Stimulated activated CD4-positive, alpha-beta T cell treated with anti-CD3 and anti-CD28 coated beads, Interleukin-4, amount 100 ng/mL, for 24 hours (primary cell): ENCODE measurements at regions not wholly inside any gene's neighbourhood (a gene's known extent, or its start where the extent isn't known, plus 50 kb on each side); places are given as distances from the start of the nearest gene placed in this dataset.
"Not testable (repeated sequence)": the region's sequence is repeated elsewhere in the genome, so short reads cannot be mapped to it uniquely, and the experiment has no call there.

Experiments
- DNase-seq: peaks from one replicate; pipeline ENCODE4 v3.0.0-alpha.2; 2020

GRCh38 chr7:69311489-69311888 lies 286.8 kb upstream of the AUTS2 start:
- no peak for DNase-seq

DNA sequence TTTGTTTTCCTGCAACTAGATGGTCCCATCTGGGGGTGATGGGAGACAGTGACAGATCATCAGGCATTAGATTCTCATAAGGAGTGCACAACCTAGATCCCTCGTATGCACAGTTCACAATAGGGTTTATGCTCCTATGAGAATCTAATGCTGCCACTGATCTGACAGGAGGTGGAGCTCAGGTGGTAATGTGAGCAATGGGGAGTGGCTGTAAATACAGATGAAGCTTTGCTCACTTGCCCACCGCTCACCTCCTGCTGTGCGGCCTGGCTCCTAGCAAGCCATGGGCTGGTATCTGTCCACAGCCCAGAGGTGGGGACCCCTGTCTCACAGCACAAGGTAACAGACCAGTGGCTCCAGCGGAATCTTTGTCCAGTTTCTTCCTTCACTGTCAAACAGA lies 284.4 kb upstream of the AUTS2 start:
- not testable (repeated sequence) for DNase-seq

GRCh38 chr7:69318794-69319193 lies 279.5 kb upstream of the AUTS2 start:
- no peak for DNase-seq

- DNase-seq, result no peak
Measured at GRCh38 chr7:69328516-69328915, 269.8 kb upstream of the AUTS2 start.

- DNase-seq, result no peak
Measured at GRCh38 chr7:69334701-69335100, 263.6 kb upstream of the AUTS2 start.

GRCh38 chr7:69335331-69335730 lies 262.9 kb upstream of the AUTS2 start:
- no peak for DNase-seq

DNA sequence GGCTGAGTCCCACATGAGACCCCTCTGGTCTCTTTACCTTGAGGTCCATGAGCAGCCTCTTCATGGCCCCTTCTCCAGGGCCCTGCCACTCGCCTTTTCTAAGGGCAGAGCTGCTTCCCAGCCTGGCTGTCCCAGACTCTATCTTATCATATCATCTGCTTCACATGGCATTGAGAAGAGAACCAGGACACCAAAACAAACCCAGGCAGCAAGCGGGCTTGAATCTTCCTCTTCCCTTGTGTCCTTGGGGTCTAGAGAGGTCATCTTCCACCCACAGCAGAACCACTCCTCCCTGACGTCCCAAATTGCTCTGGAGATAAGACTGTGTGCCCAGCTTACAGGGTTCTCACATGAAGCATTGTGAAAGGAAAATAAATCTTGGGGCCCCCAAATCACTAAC lies 261.3 kb upstream of the AUTS2 start:
- no peak for DNase-seq

DNA sequence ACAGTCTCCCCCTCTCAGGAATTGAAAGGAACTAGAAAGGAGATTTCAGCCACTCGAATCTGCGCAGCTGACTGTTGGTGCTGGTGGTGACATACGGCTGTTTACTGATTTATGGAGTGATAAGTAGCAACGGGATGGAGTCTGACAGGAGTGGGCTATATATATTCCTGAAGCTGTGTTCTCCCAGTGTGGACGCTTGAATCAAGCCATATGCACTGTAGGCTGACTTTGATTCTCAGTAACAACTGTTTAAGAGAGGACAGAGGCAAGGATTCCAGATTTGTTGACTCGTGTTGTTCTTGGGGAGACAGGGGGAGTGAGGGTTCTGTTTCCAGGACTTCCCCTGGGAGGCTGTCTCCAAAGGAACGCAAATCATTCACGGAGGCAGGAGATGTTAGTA lies 260.1 kb upstream of the AUTS2 start:
- DNase-seq, result no peak

- no peak for DNase-seq
Measured at GRCh38 chr7:69341288-69341687, 257.0 kb upstream of the AUTS2 start.

DNA sequence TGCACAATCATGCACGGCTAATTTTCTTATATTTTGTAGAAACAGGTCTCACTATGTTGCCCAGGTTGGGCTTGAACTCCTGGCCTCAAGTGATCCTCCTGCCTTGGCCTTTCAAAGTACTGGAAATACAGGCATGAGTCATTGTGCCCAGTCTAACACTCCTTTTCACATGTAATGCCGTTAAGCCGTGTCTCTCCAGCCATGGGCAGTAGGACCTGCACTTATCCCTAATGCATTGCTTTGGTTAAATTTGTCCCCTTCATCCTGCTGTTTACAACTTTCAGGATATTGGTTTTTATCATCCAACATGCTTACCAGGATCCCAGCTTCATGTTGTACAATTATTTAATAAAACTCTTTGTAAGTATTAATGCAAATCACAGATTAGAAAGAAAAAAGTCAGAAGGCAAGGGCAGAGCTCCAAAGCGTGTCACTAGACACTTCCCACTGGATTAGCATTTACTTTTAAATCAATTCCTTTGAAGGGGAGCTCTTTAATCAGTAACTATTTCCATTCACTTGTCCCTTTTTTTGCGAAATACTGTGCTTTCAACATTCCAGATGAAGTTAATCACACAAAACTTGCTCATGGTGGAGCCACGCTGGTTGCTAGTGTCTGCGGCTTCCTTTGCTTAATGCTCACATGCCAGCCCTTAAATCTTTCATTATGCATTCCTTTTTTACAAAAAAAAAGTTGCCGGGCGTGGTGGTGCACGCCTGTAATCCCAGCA lies 256.0 kb upstream of the AUTS2 start:
- DNase-seq, result no peak

- no peak for DNase-seq
Measured at GRCh38 chr7:69349291-69349690, 249.0 kb upstream of the AUTS2 start.

GRCh38 chr7:69358163-69358821 lies 240.0 kb upstream of the AUTS2 start:
- DNase-seq, result no peak

- no peak for DNase-seq
Measured at GRCh38 chr7:69359003-69359700, 239.1 kb upstream of the AUTS2 start.

DNA sequence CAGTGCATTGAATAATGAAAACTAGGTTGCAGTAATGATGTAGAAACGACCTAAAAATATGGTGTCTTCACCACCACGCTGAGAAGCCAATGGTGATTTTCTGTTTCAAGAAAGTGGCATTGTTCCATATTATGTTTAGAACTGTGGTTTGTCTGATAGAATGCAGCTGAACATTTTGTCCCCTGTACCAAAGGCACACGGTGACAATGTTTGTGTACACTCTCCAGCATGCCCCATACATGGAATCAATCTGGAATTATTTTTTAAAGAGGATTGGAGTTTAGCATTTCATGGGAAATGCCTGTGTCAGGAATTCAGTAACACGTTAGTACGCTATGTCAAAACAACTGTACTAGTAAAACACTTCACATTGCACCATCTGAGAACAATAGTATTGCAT lies 237.4 kb upstream of the AUTS2 start:
- DNase-seq, result no peak

DNA sequence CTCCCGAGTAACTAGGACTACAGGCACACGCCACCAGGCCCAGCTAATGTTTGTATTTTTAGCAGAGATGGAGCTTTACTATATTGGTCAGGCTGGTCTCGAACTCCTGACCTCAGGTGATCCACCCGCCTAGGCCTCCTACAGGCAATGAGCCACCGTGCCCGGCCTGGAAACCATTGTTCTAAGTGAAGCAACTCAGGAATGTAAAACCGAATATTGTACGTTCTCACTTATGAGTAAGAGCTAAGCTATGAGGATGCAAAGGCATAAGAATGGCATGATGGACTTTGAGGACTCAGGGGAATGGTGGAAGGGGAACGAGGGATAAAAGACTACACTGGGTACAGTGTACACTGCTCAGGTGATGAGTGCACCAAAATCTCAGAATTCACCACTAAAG lies 235.1 kb upstream of the AUTS2 start:
- no peak for DNase-seq

DNA sequence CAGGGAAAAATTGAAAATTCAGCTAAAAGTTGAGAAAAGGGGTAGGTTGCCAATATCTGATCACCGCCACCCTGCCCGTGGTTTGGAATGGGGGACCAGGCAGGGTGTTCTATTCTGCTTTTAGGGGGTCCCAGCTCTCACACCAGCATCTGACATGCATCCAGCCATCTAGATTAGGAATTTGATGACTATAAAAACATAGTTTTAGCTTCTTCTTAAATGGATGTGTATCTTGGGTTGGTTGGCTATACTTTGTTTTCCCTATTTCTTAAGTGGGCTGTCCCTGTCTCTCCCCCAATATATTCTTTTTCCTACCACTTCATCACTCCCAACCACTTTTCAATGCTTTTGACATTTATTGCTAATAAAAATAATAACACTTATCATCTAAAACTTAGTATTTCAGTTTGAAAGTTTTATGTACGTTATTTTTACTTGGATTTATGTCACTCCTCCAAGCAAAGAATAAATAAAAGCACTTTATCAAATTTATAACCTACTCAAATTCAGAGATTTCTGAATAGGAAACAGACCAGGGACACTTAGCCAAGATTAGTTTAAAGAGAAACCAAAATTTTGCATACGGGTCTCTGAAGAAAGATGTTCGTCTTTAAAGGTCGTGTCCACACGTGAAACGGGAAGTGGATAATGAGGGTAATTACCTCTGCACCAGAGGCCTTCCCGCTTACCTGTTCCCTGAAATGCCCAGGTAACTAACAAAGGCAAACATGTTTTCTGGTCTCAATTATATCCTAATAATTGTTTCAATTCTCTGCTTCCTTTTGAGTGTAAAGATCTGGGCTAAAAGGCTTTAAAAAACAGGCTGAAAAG lies 233.2 kb upstream of the AUTS2 start:
- no peak for DNase-seq

GRCh38 chr7:69365651-69366192 lies 232.6 kb upstream of the AUTS2 start:
- no peak for DNase-seq

DNA sequence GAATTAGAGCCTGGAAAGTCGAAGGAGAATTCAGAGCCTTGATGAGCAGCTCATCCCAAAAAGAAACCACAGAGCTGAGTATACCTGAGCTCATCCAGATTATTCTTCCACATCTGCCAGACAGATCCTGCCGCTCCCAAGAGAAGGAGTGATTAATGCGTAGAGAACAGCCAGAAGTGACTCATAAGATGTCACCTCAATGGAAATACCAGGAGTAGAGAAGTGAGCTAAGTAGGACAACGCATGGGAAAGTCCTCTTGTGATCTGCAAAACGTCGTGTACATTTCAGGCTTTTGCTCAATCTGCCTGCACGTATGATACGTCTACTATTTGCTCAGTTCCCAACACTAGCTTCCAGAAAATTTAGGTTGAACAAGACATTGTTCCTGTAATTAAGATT lies 230.5 kb upstream of the AUTS2 start:
- DNase-seq, result no peak

DNA sequence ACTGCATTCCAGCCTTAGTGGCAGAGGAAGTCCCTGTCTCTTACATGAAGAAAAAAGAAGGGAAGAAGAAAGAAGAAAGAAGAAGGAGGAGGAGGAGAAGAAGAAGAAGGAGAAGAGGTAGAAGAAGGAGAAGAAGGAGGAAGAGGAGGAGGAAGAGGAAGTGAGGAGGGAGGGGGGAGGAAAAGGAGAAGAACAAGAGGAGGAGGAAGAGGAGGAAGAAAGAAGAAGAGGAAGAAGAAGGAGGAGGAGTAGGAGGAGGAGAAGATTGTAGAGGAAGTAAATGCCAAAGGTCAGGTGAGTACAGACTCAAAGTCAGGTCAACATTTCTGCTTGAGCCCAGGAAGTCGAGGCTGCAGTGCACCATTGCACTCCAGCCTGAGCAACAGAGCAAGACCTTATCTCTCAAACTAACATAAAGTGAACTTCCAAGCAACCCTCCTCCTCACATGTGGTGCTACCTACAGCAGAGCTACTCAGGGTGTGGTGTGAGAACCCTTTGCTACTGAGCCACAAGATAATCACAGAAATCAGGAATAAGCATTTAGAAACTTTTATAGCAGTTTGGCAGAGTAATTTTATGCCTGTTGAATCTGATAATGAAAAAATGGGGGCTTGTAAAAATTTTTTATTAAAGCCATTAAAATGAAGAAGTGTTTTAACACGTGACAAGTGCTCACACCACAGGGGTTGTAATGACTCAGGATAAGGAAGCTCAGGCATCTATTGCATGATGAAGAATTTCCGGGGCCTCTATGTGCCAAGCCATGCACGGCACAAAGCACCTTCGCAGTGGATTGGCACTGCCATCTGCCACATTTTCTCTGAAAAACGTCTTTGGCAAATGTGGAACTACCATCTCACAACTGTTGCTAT lies 224.9 kb upstream of the AUTS2 start:
- DNase-seq, result no peak

- DNase-seq, result no peak
Measured at GRCh38 chr7:69374044-69374425, 224.2 kb upstream of the AUTS2 start.

DNA sequence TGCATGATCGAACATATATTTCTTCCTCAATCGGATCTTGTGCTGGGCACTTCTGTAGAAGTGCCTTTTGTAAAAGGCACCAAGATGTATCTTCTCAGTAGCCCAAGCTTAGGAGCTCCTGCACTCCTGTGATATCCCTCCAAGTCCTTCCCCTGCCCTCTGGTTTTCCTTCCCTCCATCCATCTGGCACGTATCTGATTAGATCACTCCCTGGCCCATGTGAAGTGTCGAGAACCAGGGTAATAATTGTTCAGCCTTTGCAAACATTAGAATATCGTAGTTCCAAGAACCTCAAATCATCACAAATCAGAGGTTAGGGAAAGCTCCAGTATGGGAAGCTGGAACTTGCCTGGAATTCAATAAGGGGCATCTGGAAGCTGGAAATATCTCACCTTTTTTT lies 221.1 kb upstream of the AUTS2 start:
- no peak for DNase-seq
